Transverse colon (tissue), 3 donors: ENCODE measurements at regions not wholly inside any gene's neighbourhood (a gene's known extent, or its start where the extent isn't known, plus 50 kb on each side); places are given as distances from the start of the nearest gene placed in this dataset.

Source experiments
- POLR2A ChIP-seq: fragments of 450-650 bp; IDR thresholded peaks from one replicate; pipeline ENCODE4 v1.6.1; 2016; ENCODE audit warnings: antibody characterized with exemption, mild to moderate bottlenecking, moderate library complexity
- TF ChIP-seq, protein P1 (sequence below), 5 experiments: fragments of 200-600 bp in 3 of 5; fragments of 450-650 bp in 2 of 5; sonication (generic) in 3 of 5; IDR thresholded peaks; 1 replicate in 2 of 5; 2 replicates in 3 of 5; pipeline ENCODE4 v1.5.1; 2016 to 2017; ENCODE audit warnings: antibody characterized with exemption in 5 of 5, inconsistent platforms in 3 of 5, mild to moderate bottlenecking in 2 of 5, moderate library complexity in 1 of 5

DNA sequence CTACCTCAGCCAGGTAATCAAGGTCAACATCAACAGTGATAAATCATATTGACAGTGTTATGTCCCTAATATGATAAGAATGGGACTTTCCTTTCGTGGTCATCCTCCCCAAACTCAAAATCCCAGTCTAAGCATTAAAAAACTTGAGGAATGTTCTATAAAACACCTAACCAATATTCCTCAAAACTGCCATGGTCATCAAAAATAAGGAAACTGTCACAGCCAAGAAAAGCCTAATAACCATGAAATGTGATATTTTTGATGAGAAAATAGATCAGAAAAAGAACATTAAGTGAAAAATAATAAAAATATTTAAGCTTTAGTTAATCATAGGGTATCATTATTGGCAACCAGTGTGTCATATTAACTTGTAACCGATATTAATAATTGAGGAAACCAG is 232.1 kb upstream of the ATP10B start:
- TF ChIP-seq, protein P1, sequence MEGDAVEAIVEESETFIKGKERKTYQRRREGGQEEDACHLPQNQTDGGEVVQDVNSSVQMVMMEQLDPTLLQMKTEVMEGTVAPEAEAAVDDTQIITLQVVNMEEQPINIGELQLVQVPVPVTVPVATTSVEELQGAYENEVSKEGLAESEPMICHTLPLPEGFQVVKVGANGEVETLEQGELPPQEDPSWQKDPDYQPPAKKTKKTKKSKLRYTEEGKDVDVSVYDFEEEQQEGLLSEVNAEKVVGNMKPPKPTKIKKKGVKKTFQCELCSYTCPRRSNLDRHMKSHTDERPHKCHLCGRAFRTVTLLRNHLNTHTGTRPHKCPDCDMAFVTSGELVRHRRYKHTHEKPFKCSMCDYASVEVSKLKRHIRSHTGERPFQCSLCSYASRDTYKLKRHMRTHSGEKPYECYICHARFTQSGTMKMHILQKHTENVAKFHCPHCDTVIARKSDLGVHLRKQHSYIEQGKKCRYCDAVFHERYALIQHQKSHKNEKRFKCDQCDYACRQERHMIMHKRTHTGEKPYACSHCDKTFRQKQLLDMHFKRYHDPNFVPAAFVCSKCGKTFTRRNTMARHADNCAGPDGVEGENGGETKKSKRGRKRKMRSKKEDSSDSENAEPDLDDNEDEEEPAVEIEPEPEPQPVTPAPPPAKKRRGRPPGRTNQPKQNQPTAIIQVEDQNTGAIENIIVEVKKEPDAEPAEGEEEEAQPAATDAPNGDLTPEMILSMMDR (IDR thresholded peaks at IDR 0.05) = no peak
- TF ChIP-seq POLR2A = no peak
